Esophagus muscularis mucosa (tissue), 4 donors: ENCODE measurements at regions not wholly inside any gene's neighbourhood (a gene's known extent, or its start where the extent isn't known, plus 50 kb on each side); places are given as distances from the start of the nearest gene placed in this dataset.
A peak's percentile ranks its signal among the peaks of the same experiment; 100 is the strongest.

ENCODE experiments used
- DNase-seq: peaks from one replicate; pipeline ENCODE4 v3.0.0-alpha.2; 2017; ENCODE audit errors: extremely low spot score
- H3K27ac ChIP-seq, 4 donors: fragments of 200-600 bp; sonication (generic); replicated peaks in 1 of 4; 1 replicate in 3 of 4; 2 replicates in 1 of 4; pipeline ENCODE4 v1.5.1; 2016 to 2019; ENCODE audit warnings: mild to moderate bottlenecking in 1 of 4
- H3K27me3 ChIP-seq, 4 donors: fragments of 200-600 bp; sonication (generic); one replicate each; pipeline versions ENCODE4 v1.5.1 to v1.6.0; 2016 to 2019
- H3K36me3 ChIP-seq, 4 donors: fragments of 200-600 bp; sonication (generic); one replicate each; pipeline ENCODE4 v1.5.1; 2016 to 2019
- H3K4me1 ChIP-seq, 4 donors: fragments of 200-600 bp; sonication (generic); one replicate each; pipeline ENCODE4 v1.5.1; 2016 to 2019
- H3K4me3 ChIP-seq, 4 donors: fragments of 200-600 bp; sonication (generic); 1 replicate in 2 of 4; 2 replicates in 2 of 4; pipeline ENCODE4 v1.5.1; 2016 to 2019; ENCODE audit warnings: mild to moderate bottlenecking in 4 of 4, moderate library complexity in 1 of 4
- H3K9me3 ChIP-seq, 4 donors: fragments of 200-600 bp; sonication (generic); 1 replicate in 3 of 4; 2 replicates in 1 of 4; pipeline ENCODE4 v1.5.1; 2016 to 2019
- CTCF ChIP-seq, 3 experiments: fragments of 200-600 bp in 2 of 3; fragments of 450-650 bp in 1 of 3; sonication (generic) in 2 of 3; IDR thresholded peaks; one replicate each; pipeline ENCODE4 v1.5.1; 2017 to 2019; ENCODE audit warnings: antibody characterized with exemption in 3 of 3, mild to moderate bottlenecking in 2 of 3, moderate library complexity in 1 of 3
- EP300 ChIP-seq: sonication (generic); formaldehyde crosslinking; IDR thresholded peaks from one replicate; pipeline ENCODE4 v1.6.1; 2017; ENCODE audit warnings: antibody characterized with exemption
- POLR2A ChIP-seq: fragments of 450-650 bp; IDR thresholded peaks from one replicate; pipeline ENCODE4 v1.6.1; 2017; ENCODE audit warnings: antibody characterized with exemption, moderate library complexity, mild to moderate bottlenecking, low read depth
- POLR2AphosphoS5 ChIP-seq, 2 donors: sonication (generic); formaldehyde crosslinking; IDR thresholded peaks; one replicate each; pipeline ENCODE4 v1.6.1; 2017; ENCODE audit warnings: antibody characterized with exemption in 2 of 2
- WGBS: methylation state at CpG from one replicate; pipeline ENCODE4 v1.1.5; 2018; 5-methylcytosine and 5-hydroxymethylcytosine counted together
- intact Hi-C: fragments of 100-400 bp; cut with DNase I; formaldehyde crosslinking; loops from one replicate; pipeline ENCODE4 v1.15.1; 2023

GRCh38 chr7:106795877-106796231 lies 69.2 kb upstream of the PIK3CG start:
- Histone ChIP-seq H3K4me1 (no peaks in the 10 kb centered on the region), H3K36me3 (no peaks in the 10 kb centered on the region), H3K27ac (no peak overlapping the region), H3K4me3 (no peak overlapping the region), H3K9me3 (no peaks in the 10 kb centered on the region), H3K27me3 (no peaks in the 10 kb centered on the region)
- DNase-seq: no peak
- no peak for TF ChIP-seq POLR2A
- TF ChIP-seq POLR2AphosphoS5 (IDR thresholded peaks at IDR 0.05): no peak
- TF ChIP-seq CTCF (IDR thresholded peaks at IDR 0.05): no peak
- TF ChIP-seq EP300: no peak
- 90% methylated on average over 1 of the region's 1 CpG for WGBS
- intact Hi-C loops: no loop called here

GRCh38 chr7:106797937-106798336 lies 67.1 kb upstream of the PIK3CG start:
- no peak overlapping the region for H3K4me3 ChIP-seq
- no peak for DNase-seq
- intact Hi-C loops: no loop called here
- no peak overlapping the region for H3K27ac ChIP-seq
- TF ChIP-seq CTCF (IDR thresholded peaks at IDR 0.05) (no peak), EP300 (no peak), POLR2A (no peak)
- H3K27me3 ChIP-seq: no peaks in the 10 kb centered on the region
- no peaks in the 10 kb centered on the region for H3K36me3 ChIP-seq
- no peaks in the 10 kb centered on the region for H3K4me1 ChIP-seq
- 95% methylated on average over 1 of the region's 1 CpG for WGBS
- no peaks in the 10 kb centered on the region for H3K9me3 ChIP-seq

GRCh38 chr7:106802589-106802988 lies 62.5 kb upstream of the PIK3CG start:
- Histone ChIP-seq H3K4me1 (no peaks in the 10 kb centered on the region), H3K9me3 (no peaks in the 10 kb centered on the region), H3K27me3 (no peaks in the 10 kb centered on the region), H3K36me3 (no peaks in the 10 kb centered on the region), H3K27ac (no peak overlapping the region), H3K4me3 (no peak overlapping the region)
- 98% methylated on average over 2 of the region's 2 CpGs for WGBS
- intact Hi-C loops: no loop called here
- DNase-seq: no peak
- TF ChIP-seq EP300 (no peak), POLR2A (no peak), CTCF (IDR thresholded peaks at IDR 0.05) (no peak), POLR2AphosphoS5 (IDR thresholded peaks at IDR 0.05) (no peak)

- Histone ChIP-seq H3K4me1 (no peaks in the 10 kb centered on the region), H3K27me3 (no peaks in the 10 kb centered on the region), H3K9me3 (no peaks in the 10 kb centered on the region), H3K4me3 (no peak overlapping the region), H3K36me3 (no peaks in the 10 kb centered on the region), H3K27ac (no peak overlapping the region)
- DNase-seq: no peak
- TF ChIP-seq POLR2AphosphoS5 (IDR thresholded peaks at IDR 0.05) (no peak), CTCF (IDR thresholded peaks at IDR 0.05) (no peak), EP300 (no peak), POLR2A (no peak)
- intact Hi-C loops: no loop called here
- WGBS: 74% methylated on average over 4 of the region's 4 CpGs
These were observed 58.5 kb upstream of the PIK3CG start for GRCh38 chr7:106806556-106806955.

- H3K4me3 ChIP-seq: no peak overlapping the region
- H3K27ac ChIP-seq: no peak overlapping the region
- TF ChIP-seq POLR2A (no peak), CTCF (IDR thresholded peaks at IDR 0.05) (no peak), POLR2AphosphoS5 (IDR thresholded peaks at IDR 0.05) (no peak), EP300 (no peak)
- no peaks in the 10 kb centered on the region for H3K9me3 ChIP-seq
- WGBS: 88% methylated on average over 4 of the region's 4 CpGs
- no peaks in the 10 kb centered on the region for H3K27me3 ChIP-seq
- no peaks in the 10 kb centered on the region for H3K36me3 ChIP-seq
- DNase-seq: peak; percentile 64
- intact Hi-C loops: no loop called here
- H3K4me1 ChIP-seq: no peaks in the 10 kb centered on the region
These were observed 57.6 kb upstream of the PIK3CG start for GRCh38 chr7:106807474-106807873.
